Prostate gland (tissue), 2 donors: ENCODE measurements at regions not wholly inside any gene's neighbourhood (a gene's known extent, or its start where the extent isn't known, plus 50 kb on each side); places are given as distances from the start of the nearest gene placed in this dataset.

Source experiments
- CTCF ChIP-seq, 4 experiments: fragments of 200-600 bp in 2 of 4; fragments of 450-650 bp in 2 of 4; sonication (generic) in 2 of 4; IDR thresholded peaks; 1 replicate in 3 of 4; 2 replicates in 1 of 4; pipeline ENCODE4 v1.5.1; 2016 to 2019; ENCODE audit warnings: antibody characterized with exemption in 4 of 4, mild to moderate bottlenecking in 2 of 4, moderate library complexity in 2 of 4
- POLR2A ChIP-seq: fragments of 450-650 bp; IDR thresholded peaks from one replicate; pipeline ENCODE4 v1.6.1; 2016; ENCODE audit warnings: antibody characterized with exemption, mild to moderate bottlenecking

- TF ChIP-seq CTCF (IDR thresholded peaks at IDR 0.05) (no peak), POLR2A (no peak)
These were observed 91.5 kb downstream of the MEX3B start for GRCh38 chr15:81954158-81954783.
